ENCODE measurements at regions not wholly inside any gene's neighbourhood (a gene's known extent, or its start where the extent isn't known, plus 50 kb on each side); places are given as distances from the start of the nearest gene placed in this dataset.

DNA sequence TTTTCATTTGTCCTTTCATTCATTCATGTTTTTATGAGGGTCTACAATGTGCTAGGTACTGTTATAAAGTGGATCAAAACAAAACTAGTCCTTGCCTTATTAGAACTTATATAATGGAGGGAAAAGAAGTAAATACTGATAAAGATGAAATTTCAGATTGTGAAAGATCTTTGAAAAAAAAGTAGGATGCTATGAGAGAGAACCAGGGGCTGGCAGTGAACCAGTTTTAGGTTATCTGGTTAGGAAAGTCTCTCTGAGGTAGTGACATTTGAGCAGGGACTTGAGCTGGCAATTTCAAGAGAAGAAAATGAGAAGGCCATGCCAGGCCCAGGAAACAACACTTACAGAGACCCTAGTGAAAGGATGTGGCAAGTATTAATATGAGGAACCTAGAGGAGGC lies 57.3 kb upstream of the E2F7 start:
- TF ChIP-seq, protein P1, sequence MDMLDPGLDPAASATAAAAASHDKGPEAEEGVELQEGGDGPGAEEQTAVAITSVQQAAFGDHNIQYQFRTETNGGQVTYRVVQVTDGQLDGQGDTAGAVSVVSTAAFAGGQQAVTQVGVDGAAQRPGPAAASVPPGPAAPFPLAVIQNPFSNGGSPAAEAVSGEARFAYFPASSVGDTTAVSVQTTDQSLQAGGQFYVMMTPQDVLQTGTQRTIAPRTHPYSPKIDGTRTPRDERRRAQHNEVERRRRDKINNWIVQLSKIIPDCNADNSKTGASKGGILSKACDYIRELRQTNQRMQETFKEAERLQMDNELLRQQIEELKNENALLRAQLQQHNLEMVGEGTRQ (IDR thresholded peaks at IDR 0.05; ENCODE audit: low read depth, low read length) = no peak
- no peak for TF ChIP-seq CTCF (conservative IDR thresholded peaks at IDR 0.05; ENCODE audit: low read depth, low read length)
- TF ChIP-seq, protein P2, sequence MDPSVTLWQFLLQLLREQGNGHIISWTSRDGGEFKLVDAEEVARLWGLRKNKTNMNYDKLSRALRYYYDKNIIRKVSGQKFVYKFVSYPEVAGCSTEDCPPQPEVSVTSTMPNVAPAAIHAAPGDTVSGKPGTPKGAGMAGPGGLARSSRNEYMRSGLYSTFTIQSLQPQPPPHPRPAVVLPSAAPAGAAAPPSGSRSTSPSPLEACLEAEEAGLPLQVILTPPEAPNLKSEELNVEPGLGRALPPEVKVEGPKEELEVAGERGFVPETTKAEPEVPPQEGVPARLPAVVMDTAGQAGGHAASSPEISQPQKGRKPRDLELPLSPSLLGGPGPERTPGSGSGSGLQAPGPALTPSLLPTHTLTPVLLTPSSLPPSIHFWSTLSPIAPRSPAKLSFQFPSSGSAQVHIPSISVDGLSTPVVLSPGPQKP (IDR thresholded peaks at IDR 0.05; ENCODE audit: borderline replicate concordance, low read depth, low read length) = no peak
- TF ChIP-seq POLR2A (IDR thresholded peaks at IDR 0.05; ENCODE audit: low read depth, low read length) = no peak
- no peak for TF ChIP-seq CHD1 (IDR thresholded peaks at IDR 0.05; ENCODE audit: low read depth, low read length)

Measured in IMR-90 (cell line).